Pons (tissue), 1 donor: ENCODE measurements at regions not wholly inside any gene's neighbourhood (a gene's known extent, or its start where the extent isn't known, plus 50 kb on each side); places are given as distances from the start of the nearest gene placed in this dataset.
A peak's percentile ranks its signal among the peaks of the same experiment; 100 is the strongest.
"Not testable (repeated sequence)": the region's sequence is repeated elsewhere in the genome, so short reads cannot be mapped to it uniquely, and the experiment has no call there.

Source experiments
- DNase-seq: peaks from one replicate; pipeline ENCODE4 v3.0.0-alpha.2; 2016; ENCODE audit warnings: low spot score

DNA sequence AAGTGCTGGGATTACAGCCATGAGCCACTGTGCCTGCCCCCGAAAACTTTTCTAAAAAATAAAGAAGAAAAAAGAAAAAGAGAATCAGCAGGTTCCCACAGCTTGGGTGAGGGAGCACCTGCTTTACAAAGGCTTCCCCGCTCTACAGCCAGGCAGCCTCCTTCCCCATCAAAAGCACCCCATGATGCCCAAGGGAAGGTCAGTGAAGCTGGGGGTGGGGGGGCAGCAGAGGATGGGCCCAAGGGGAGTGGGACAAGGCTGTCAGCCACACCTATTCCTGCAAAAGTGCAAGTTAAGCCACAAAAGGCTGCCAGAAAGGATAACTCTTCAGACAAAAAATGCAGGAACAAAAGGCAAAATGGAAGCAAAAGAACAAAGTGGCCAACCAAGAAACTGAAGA, 72.5 kb downstream of the FAM50B start:
- DNase-seq = no peak

DNA sequence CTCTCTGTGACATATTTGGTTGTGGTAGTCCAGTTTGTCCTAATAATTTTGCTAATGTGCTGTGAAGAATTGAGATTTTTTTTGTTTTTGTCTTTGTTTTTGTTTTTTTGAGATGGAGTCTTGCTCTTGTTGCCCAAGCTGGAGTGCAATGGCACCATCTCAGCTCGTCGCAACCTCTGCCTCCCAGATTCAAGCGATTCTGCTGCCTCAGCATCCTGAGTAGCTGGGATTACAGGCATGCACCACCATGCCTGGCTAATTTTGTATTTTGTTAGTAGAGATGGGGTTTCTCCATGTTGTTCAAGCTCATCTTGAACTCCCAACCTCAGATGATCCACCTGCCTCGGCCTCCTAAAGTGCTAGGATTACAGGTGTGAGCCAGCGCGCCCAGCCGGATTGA, 73.4 kb downstream of the FAM50B start:
- not testable (repeated sequence) for DNase-seq

DNA sequence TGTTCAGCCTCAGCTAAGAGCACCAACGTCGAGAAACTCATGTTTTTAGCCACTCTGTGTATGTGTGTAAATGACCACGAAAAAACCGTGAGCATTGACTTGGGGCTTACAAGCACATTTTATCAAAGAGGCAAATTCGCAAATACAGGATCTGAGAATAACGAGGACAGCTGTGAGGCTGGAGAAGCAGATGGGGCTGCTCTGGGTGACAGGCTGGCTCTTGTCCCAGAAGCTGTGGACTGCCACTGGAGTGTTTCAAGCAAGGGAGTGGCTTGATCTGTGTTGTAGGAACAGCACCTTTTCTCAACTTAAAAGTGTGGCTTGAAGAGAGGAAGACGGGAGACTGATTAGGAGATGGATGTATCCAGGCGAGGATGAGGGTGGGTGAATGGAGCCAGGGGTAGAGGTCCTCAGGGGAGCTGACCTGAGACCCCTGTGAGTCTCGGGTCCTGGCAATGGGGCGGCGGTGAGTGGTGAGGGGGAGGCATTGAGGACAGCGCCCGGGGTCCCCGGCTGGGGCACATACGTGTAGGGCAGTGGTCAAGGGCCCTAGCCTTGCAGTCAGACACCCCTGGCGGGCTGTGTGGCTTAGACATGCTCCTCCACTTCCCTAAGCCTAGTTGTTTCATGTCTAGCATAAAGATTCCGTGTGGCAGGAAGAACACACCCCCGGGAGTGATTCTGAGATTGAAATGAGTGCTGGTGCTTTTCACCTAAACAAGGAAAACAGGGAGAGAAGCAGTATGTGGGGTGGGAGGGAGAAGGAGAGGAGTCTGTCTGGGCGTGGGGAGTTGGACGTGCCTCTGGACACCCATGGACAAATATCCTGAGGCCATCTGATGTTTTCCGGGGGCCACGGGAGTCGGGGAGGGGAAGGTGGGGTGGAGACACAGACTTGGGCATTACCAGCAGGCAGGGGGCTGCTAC, 76.3 kb downstream of the FAM50B start:
- DNase-seq = not testable (repeated sequence)

DNA sequence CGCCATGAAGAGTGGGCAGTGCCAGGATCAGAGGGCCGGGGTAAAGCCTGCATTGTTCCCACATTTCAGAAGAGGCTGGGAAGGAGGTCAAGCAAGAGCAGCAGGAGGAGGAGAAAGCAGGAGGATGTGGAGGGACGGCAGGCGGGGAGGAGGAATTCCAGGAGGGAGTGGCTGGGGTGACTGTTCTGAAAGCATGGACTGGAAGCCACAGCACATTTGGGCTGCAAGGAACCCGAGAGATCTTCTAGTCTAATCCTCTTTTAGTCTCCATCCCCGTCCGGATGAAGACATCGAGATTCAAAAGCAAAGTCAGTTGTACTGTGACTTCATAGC, 76.9 kb downstream of the FAM50B start:
- DNase-seq = no peak

DNA sequence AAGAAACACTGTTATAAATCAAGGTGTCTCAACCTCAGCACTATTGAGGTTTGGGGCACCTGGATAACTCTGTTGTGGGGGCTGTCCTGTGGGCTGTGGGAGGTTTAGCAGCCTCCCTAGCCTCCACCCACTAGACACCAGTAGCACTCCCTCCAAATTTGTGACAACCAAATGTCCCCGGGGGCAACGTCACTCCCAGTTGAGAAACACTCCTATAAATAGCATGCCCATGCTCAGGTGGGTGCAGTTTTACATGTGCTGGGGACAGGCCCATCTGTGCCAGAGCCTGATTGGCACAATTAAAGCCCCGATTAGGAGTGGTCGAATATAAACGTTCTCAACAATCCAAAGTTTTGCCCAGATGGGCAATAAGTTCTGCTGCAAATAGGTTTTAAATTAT, 78.9 kb downstream of the FAM50B start:
- no peak for DNase-seq

DNA sequence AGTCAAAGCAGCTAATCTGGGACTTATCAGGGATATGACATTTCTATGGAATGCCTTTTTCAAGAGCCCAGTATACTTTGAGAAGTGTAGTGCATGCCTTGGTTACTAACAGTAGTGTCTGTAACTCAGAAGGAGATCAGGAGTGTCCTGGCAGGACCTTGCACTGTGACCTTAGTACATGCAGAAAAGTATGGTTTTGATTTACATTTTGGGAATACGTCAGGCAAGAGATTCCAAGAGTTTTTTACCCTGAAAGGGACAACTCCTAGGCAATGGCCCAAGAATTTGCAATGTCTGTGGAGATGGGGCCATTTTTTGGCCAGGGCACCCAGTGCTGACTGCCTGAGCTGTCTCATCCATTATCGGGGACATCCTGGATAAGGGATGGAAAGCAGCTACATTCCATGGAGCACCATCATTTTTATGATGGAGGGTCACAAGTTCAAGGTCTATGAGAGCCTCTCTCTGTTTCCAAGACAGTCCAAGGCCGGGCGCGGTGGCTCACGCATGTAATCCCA, 80.2 kb downstream of the FAM50B start:
- DNase-seq = no peak

DNA sequence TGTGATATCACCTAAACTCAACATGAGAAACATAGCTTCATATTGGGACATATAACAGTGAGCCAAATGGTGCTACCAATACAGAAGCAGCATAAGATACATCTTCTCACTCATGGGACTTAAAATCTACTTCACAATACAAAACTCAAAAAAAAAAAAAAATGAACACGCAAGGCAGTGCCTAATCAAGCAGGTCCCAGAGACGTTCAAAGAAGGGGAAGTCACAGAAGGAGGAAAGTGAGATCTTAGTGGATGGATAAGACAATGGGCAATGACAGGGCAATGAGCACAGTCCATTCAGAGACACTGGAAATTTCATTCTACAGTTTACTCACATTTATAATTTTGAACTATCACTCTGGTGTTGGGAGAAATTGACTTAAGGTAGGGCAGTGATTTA, 88.3 kb downstream of the FAM50B start:
- no peak for DNase-seq

DNA sequence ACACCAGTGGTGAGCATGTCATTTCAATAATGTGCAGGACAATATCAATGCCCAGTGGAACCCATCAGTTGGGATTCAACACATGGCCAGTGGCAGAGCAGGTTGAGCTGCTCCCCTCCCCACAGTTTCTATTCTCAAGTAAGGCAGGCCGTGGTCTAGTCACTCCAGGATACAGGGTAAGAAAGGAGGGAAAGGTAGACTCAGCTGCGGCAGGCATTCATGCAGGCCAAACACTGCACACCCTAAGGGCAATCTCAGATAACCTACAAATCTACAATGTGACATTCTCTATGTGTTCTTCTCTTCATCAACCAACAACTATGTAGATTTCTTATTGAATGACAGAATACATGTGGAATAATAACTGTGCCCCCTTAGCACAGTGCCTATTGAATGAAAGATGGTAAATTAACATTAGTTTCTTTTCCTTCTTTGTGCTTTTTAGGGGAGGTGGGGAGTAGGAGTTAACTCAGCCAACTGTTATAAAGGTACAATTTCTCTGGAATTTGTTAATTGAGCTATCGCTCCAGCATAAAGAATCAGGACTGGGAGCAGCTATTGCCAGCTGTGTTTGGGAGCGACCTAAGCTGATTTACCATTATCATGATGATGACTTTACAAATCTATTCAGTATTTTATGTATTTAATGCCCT, 89.7 kb downstream of the FAM50B start:
- no peak for DNase-seq

DNA sequence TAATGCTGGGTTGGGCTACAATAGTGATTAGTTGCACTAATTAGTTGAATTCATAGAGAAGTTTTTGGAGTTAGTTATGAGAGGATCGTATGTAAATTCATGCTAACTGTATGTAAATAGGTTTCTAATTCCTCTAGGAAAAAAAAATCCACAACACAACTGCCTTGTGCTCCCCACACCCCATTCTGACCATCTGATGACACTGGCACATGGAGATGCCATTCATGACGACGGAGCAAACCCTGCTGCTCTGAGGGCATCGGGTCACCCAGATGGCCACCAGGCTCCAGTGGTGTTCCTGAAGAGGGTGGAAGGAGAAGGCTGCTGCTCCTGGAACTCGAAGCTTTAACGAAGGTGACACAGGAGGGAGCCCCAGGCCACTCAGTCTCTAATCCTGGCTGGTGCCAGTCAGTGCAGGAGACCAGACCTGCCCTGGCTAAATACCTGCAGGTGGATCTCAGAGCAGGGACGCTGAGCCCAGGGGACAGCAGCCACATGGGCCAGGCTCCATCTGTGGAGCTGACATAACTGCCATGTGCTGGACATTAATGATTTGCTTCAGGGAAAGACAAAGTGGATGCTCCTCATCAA, 90.3 kb downstream of the FAM50B start:
- DNase-seq = no peak

DNA sequence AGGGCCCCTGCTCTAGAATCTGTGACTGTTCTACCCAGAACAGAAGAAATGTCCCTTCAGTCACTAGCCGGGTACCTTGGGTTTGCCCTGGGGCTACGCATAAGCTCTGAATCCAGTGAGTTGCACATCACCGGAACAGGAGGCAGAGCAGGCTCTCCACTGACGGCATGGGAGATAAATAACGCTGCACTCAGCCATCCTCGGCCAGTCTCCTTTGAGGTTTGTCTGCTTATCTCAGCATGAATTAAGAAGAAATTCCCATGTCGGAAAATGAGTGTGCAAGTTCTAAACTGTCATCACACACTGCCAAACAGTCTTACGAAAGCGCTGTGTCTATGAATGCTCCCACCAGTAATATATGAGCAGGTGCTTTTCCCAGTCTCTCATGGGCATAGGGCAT, 90.8 kb downstream of the FAM50B start:
- DNase-seq = no peak

DNA sequence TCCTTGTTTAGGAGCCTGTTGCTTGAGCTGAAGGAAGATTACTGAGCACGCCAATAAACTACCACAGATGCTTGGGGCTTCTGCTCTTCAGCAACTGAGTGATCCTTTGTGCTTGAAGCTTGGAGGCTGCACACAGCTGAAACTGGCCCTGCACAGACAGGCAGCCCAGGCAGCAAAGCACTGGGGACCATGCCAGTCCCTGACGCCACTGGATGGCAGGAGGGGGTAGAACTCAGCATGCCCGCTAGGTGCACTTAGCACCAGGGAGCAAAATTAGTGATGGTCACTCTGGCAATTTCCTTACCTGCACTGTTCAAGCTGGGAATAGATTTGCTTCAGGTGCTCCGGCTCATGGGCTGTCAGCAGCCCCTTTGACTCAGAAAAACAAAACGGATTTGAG, 91.5 kb downstream of the FAM50B start:
- peak; percentile 80 for DNase-seq

DNA sequence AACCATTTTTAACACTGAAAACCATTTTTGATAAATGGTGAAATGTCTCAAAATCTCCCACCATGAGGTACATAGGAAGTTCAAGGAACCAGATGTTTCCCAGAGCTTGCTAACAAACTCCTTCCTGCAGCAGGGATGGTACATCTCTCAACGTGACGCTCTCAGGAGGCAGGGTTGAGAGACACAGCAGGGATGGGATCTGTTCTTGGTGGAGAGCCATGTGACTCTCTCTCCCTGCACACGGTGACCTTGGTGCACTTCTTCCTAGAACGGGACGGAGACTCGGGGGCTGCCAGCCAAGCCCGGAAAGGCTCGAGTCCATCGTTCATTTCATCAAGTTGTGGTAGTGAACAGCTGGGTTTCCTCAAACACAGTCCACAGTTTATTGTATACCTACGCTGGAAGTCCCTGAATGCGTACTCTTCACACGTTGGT, 94.2 kb downstream of the FAM50B start:
- DNase-seq = no peak

DNA sequence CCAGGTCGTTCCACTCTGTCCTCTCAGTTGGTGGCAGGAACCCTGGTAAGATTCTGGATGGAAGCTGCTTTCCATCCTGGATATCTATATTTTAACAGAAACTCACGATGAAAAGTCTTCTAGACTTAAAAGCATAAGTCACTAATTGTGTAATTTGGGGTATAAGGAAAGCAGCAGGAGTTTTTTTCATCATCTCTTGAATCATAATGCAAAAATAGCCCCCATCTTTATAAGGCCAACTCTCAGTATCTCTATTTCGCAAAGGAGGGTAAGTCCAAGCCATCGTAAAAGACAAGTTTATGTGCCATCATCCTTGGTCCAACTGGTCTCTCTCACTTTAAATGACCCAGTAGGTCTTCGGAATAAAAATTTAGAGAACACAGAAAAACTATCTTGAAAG, 95.1 kb downstream of the FAM50B start:
- no peak for DNase-seq

DNA sequence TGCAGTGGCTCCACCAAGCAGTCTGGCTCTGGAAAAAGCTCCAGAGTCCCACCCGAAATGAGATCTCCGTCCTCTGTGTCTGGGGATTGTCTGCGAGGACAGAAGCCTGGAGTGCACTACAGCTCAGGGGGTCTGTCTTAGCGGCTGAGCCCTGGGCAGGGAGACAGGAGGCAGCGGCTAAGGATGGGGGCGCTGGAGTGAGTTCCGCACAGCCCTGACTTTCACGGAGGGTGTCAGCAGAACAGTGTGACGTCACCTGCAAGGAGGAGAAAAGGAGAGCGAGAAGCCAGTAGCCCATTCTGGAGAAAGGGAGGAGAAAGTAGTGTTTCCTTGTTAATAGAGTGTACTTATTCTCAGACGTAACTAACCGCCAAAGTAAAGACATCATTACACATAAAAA, 97.6 kb downstream of the FAM50B start:
- DNase-seq = no peak

DNA sequence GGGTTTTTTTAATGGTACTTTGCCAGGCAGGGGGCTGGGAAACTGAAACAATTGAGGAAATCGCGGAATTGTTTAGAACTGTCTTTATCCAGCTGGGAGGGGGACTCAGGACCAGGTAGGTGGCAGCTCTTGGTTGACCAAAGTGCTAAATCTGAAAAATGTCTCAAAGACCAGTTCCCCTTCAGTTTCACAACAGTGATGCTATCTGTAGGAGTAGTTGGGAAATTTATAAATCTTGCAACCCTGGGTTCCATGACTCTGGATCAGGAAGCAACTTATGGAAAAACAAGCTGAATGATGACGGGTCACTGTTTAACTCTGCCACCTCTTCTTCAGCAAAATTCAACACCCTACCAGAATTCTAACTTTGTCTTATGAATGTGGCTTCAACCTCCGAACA, 99.7 kb downstream of the FAM50B start:
- no peak for DNase-seq

DNA sequence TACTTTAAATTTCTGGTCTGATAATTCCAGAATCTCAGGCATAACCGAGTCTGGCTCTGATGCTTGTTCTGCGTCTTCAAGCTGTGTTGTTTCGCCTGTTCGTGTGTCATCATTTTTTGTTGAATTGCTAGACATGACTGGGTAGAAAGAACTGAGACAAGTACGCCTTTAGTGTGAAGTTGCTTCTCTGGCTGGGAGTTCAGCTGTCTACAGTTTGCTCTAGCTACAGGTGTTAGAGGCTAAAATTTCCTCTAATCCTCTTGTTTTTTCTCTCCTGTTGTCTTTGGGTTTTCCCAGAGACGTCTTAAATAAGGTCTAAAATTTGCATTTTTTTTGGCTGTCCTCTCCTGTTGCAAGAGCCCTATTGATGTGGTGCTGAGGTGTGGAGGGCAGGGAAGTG, 100.3 kb downstream of the FAM50B start:
- DNase-seq = no peak

DNA sequence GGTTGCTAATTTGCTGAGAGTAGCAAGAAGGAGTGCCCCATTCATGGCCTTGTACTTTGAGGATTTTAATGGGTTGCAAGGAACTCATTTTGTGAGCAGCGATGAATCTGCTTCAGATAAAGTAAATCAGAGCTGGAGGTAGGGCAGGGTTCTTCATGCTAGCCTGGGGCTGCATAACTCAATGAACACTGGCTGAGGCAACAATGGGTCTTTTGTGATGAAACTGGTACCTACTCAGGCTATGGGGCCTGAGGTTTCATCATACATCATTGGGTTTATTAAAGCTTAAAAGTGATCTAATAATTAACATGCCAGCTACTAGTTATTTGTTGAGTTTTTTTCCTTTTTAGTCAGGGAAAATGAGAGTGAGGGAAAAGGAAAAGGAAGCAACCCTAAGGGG, 106.9 kb downstream of the FAM50B start:
- DNase-seq = peak; percentile 30

DNA sequence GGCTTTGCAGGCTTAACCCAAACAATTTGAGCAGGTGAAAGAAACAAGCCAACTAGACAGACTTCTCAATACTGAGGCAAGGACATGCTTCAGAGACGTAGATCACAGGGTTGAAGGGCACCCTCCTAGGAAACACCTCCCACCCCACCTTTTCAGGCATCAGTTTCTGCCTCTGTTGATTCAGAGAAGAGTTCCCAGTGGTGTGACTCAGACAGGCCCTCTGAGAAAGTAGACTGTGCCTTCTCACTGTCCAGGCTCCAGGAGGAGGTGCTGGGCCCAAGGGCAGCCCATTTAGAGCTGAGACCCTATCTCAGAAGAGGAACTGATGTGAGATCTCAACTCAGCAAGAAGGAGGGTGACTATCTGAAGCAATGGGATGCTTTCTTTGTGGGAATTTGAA, 108.1 kb downstream of the FAM50B start:
- DNase-seq = no peak

DNA sequence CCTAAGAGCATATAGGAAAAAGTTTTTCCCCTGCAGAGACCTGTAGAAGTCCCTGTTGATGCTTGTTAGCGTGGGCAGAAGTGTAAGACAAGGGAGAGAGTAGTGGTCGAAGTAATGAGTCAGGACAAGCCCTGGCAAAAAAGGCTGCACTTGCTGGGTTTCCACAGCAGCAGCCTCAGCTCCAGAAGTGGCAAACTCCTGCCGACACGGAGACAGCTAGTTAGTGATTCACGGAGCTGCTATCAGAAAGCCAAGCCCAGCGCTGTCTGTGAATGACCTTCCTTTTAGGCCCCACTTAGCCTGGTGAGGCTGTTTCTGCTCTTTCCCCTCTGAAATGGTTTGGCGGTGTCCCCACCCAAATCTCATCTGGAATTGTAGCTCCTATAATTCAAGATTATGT, 109.1 kb downstream of the FAM50B start:
- DNase-seq = no peak

DNA sequence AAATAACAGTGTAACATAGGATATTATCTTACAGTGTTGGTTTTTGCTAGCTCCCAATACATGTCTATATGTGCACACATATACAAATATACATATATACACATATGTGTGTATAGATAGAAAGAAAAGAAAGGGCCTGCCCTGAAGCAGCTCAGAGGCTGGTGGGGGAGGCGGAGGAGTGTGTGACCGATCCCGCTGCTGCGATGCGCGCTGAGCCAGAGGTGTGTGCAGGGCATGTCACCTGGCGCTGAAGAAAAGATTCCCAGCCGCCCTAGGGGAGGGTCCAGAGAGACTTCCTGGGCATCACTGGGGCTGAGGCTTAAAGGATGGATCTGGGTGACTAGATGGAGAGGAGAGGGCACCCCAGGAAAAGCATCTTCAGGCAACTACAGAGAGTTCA, 110.2 kb downstream of the FAM50B start:
- DNase-seq = no peak

DNA sequence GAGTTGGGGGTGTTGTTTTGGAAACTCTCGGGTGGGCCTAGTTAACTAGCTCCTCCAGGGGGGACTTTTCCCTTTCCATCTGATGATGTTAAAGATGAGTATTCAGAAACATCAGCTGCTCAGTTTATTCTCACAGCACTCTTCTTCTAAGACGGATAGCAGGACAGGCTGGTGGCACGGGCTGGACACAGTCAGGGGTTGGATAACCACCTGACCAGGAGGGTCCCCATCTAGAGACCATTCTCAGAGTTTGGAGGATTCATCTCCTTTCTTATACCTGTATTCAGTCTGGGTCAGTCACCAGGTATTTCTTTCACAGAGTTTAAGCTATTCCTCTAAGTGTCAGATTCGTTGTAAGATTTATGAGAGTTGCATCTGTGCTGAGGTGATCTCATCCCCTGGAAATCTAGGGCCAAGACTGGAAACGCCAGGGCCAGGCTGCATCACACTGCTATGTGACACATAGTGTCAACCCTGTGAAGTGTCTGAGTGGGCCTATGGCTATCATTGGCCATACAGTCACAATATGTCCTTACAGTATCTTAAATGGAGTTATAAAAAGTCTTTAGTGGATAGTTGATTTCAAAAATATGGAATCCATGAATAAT, 111.7 kb downstream of the FAM50B start:
- no peak for DNase-seq

DNA sequence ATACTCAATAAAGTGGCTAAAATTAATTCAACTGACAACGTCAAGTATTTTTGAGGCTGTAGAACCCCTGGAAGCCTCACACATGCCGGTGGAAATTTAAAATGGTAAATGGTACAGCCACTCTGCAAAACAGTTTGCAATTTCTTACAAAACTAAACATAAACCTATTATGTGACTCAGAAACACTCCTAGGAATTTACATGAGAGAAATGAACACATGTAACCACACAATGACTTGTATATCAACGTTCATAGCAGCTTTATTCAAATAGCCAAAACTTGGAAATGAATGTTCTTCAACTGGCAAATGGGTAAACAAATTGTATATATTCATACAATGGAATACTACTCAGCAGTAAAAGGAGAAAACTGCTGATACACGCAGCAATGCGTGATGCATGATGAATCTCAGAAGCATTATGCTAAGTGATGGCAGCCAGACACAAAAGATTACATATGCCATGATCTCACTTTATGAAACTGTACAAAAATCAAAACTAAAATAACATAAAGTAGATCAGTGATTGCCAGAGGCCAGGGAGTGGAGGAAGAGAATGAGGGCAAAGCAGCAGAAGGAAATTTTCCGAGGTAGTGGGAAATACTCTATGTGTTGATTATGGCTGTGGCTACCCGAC, 112.5 kb downstream of the FAM50B start:
- no peak for DNase-seq
